ENCODE measurements at regions not wholly inside any gene's neighbourhood (a gene's known extent, or its start where the extent isn't known, plus 50 kb on each side); places are given as distances from the start of the nearest gene placed in this dataset.

- no peak for DNase-seq (ENCODE audit: low read depth)
- TF ChIP-seq CTCF (IDR thresholded peaks at IDR 0.05; ENCODE audit: control insufficient read depth, extremely low read depth, insufficient read depth) = no peak
- H3K4me3 ChIP-seq (ENCODE audit: low read depth, low read length) = no peak overlapping the region
Measured at GRCh38 chr10:117720931-117721835, 178.6 kb downstream of the EMX2 start.

DNA sequence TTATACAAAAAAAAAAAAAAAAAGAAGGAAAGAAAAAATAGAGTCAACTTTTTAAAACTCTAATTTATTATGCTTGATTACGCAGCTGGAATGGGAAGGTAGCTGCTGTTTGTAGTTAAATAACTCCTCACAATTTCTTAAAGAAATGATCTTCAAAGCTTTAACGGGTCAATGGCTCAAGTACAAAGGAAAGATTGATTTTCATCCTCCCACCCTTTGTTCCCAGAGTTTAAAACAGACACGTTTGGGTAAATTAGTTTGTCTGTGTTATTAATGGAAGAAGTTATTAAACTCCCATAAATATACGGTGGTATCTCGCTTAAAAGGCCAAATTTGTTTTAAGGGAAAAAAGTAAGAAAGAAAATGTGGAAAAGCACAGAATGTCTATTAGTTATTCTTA is 179.3 kb downstream of the EMX2 start:
- no peak overlapping the region for H3K4me3 ChIP-seq (ENCODE audit: low read depth, low read length)
- TF ChIP-seq CTCF (IDR thresholded peaks at IDR 0.05; ENCODE audit: control insufficient read depth, extremely low read depth, insufficient read depth) = no peak
- DNase-seq (ENCODE audit: low read depth) = no peak

GRCh38 chr10:117723343-117723742 is 180.8 kb downstream of the EMX2 start:
- TF ChIP-seq CTCF (IDR thresholded peaks at IDR 0.05; ENCODE audit: control insufficient read depth, extremely low read depth, insufficient read depth) = no peak
- no peak overlapping the region for H3K4me3 ChIP-seq (ENCODE audit: low read depth, low read length)
- DNase-seq (ENCODE audit: low read depth) = no peak

GRCh38 chr10:117725993-117726392 is 183.4 kb downstream of the EMX2 start:
- H3K4me3 ChIP-seq (ENCODE audit: low read depth, low read length) = no peak overlapping the region
- no peak for DNase-seq (ENCODE audit: low read depth)
- TF ChIP-seq CTCF (IDR thresholded peaks at IDR 0.05; ENCODE audit: control insufficient read depth, extremely low read depth, insufficient read depth) = no peak

DNA sequence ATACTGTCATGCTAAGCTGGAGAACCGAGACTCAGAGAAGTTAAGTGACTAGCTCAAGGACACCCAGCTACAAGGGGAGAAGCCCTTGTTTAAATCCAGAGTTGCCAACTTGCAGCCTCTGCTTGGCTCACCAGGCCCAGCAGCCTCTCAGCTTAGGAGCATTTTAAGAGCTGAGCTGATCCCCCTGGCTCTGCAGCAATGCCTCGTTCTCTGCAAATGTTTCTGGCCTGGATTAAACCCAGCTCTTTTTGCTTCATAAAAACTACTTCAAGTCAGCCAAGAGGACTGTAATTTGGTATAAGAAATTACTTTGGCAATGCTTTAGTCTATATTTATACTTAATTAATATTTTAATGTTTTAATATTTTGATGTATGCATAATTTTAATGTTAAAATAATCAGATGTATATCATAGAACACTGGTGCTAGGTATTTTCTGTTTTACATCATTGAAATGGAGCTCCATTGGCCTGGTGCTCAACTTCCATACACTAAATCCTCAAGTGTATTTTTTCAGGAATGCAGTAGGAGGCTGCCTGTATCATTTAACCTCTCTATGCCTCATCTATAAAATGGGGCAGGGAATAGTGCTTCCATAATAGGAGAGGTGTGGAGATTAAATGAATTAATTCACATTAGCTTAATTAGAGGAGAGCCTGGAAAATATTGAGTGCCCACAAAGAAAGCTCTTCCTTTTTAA is 184.2 kb downstream of the EMX2 start:
- H3K4me3 ChIP-seq (ENCODE audit: low read depth, low read length) = no peak overlapping the region
- no peak for DNase-seq (ENCODE audit: low read depth)
- no peak for TF ChIP-seq CTCF (IDR thresholded peaks at IDR 0.05; ENCODE audit: control insufficient read depth, extremely low read depth, insufficient read depth)

- H3K4me3 ChIP-seq (ENCODE audit: low read depth, low read length) = no peak overlapping the region
- DNase-seq (ENCODE audit: low read depth) = no peak
- no peak for TF ChIP-seq CTCF (IDR thresholded peaks at IDR 0.05; ENCODE audit: control insufficient read depth, extremely low read depth, insufficient read depth)
Measured at GRCh38 chr10:117727421-117727820, 184.9 kb downstream of the EMX2 start.
